ENCODE measurements at regions not wholly inside any gene's neighbourhood (a gene's known extent, or its start where the extent isn't known, plus 50 kb on each side); places are given as distances from the start of the nearest gene placed in this dataset.

DNA sequence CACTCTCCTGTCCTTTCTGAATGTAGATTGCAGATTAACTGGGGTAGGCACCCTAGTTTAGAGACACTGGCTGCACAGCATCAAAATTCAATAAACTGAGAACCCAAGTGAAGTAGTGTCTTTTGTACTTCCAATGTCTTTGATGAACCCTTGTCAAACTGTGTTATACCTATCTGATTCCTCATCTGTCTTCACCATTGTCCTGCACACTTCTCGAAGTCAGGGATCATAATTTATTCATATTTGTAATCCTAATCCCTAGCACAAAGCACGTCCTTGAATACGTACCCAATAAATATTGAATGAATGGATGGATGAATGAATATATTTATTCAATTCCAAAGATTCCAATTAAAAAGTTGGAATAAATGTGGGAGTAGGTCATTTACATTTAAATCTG is 256.6 kb upstream of the PTBP2 start:
- TF ChIP-seq, protein P1, sequence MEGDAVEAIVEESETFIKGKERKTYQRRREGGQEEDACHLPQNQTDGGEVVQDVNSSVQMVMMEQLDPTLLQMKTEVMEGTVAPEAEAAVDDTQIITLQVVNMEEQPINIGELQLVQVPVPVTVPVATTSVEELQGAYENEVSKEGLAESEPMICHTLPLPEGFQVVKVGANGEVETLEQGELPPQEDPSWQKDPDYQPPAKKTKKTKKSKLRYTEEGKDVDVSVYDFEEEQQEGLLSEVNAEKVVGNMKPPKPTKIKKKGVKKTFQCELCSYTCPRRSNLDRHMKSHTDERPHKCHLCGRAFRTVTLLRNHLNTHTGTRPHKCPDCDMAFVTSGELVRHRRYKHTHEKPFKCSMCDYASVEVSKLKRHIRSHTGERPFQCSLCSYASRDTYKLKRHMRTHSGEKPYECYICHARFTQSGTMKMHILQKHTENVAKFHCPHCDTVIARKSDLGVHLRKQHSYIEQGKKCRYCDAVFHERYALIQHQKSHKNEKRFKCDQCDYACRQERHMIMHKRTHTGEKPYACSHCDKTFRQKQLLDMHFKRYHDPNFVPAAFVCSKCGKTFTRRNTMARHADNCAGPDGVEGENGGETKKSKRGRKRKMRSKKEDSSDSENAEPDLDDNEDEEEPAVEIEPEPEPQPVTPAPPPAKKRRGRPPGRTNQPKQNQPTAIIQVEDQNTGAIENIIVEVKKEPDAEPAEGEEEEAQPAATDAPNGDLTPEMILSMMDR (IDR thresholded peaks at IDR 0.05; ENCODE audit: insufficient read depth, low read depth, low read length) = no peak
- no peak for TF ChIP-seq EZH2 (IDR thresholded peaks at IDR 0.05; ENCODE audit: insufficient read depth, low read length)

All from astrocyte (in vitro differentiated cells and primary cell).